ENCODE measurements at regions not wholly inside any gene's neighbourhood (a gene's known extent, or its start where the extent isn't known, plus 50 kb on each side); places are given as distances from the start of the nearest gene placed in this dataset.
"Not testable (repeated sequence)": the region's sequence is repeated elsewhere in the genome, so short reads cannot be mapped to it uniquely, and the experiment has no call there.

DNA sequence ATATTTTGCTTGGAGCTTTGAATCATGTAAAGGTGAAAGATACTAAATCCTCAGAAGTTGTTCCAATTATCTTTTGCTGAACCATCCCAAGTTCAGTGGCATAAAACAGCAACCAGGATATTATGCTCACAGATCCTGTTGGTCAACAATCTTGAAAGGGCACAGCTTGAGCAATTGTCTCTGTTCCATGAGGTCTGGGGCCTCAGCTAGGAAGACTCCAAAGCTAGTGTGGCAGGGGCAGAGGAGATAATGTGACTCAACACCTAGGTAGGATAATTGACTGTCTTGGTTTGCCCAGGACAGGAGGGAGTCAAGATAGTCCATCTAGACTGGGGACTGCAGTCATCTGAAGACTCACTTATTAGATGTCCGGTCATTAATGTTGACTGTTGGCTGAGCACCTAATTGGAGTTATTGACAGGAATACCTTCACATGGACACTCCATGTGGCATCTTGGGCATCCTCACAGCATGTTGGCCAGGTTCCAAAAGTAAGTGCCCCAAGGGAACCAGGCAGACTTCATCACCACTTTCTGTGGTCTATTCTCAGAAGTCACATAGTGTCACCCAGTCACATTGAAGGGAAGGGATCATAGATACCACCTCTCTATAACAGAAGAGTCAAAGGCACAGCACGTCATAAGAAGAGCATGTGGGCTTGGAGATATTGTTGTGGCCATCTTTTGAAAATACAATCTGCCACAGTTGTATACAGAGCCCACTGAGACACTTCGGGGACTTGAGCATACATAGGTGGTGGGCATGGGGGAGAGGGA, 88.4 kb upstream of the GPBP1 start:
- TF ChIP-seq, protein P1, sequence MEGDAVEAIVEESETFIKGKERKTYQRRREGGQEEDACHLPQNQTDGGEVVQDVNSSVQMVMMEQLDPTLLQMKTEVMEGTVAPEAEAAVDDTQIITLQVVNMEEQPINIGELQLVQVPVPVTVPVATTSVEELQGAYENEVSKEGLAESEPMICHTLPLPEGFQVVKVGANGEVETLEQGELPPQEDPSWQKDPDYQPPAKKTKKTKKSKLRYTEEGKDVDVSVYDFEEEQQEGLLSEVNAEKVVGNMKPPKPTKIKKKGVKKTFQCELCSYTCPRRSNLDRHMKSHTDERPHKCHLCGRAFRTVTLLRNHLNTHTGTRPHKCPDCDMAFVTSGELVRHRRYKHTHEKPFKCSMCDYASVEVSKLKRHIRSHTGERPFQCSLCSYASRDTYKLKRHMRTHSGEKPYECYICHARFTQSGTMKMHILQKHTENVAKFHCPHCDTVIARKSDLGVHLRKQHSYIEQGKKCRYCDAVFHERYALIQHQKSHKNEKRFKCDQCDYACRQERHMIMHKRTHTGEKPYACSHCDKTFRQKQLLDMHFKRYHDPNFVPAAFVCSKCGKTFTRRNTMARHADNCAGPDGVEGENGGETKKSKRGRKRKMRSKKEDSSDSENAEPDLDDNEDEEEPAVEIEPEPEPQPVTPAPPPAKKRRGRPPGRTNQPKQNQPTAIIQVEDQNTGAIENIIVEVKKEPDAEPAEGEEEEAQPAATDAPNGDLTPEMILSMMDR (IDR thresholded peaks at IDR 0.05; ENCODE audit: low read depth, low read length), result no peak
- TF ChIP-seq MYC (IDR thresholded peaks at IDR 0.05; ENCODE audit: low read depth, low read length), result no peak
- no peak for TF ChIP-seq POLR2A (IDR thresholded peaks at IDR 0.05; ENCODE audit: extremely low read depth, insufficient read length)
- TF ChIP-seq, protein P2, sequence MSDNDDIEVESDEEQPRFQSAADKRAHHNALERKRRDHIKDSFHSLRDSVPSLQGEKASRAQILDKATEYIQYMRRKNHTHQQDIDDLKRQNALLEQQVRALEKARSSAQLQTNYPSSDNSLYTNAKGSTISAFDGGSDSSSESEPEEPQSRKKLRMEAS (IDR thresholded peaks at IDR 0.05; ENCODE audit: low read depth, low read length), result no peak

DNA sequence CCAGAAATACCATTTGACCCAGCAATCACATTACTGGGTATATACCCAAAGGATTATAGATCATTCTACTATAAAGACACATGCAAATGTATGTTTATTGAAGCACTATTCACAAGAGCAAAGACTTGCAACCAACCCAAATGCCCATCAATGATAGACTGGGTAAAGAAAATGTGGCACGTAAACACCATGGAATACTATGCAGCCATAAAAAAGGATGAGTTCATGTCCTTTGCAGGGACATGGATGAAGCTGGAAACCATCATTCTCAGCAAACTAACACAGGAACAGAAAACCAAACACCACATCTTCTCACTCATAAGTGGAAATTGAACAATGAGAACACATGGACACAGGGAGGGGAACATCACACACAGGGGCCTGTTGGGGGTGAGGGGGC, 85.9 kb upstream of the GPBP1 start:
- DNase-seq (ENCODE audit: low read depth); H3K4me3 ChIP-seq (ENCODE audit: low read depth, low read length): not testable (repeated sequence)

More for the DNA sequence above, 88.4 kb upstream of the GPBP1 start:
- no peak for DNase-seq (ENCODE audit: low read depth)
- no peak overlapping the region for H3K4me3 ChIP-seq (ENCODE audit: low read depth, low read length)

DNA sequence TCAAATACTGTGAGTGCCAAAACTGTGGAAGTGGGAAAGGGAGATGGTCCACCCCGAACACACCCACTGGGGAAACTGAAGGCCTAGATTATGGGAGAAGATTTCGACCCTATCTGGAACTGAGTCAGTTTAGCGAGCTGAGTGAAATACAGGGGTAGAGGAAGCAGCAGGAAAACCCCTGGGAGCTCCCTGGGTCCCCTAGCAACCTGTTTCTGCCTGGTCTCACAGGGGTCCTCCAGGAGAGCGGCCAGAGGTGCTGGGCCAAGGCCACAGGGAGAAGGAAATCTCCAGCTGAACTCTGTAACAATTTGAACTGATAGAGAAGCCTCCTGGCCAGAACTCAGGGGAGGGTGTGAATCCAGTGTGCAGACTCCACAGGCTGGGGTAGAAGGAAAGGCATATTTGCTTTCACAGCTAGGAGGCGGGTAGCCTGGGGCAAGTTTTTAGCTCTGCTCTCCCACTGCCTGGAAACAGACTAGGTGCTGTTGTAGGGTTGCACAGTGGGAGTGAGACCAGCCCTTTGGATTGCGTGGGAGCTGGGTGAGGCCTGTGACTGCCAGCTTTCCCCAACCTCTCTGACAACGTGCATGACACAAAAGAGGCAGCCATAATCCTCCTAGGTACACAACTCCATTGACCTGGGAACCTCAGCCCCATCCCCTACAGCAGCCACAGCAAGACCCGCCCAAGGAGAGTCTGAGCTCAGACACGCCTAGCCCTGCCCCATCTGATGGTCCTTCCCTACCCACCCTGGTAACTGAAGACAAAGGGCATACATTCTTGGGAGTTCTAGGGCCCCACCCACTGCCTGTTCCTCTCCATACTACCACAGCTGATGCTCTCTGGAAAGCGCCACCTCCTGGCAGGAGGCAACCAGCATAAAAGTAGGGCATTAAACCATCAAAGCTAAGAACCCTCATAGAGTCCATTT, 78.8 kb upstream of the GPBP1 start:
- TF ChIP-seq MYC (IDR thresholded peaks at IDR 0.05; ENCODE audit: low read depth, low read length), result no peak
- TF ChIP-seq, protein P1 (IDR thresholded peaks at IDR 0.05; ENCODE audit: low read depth, low read length), result peak; percentile 30
- no peak overlapping the region for H3K4me3 ChIP-seq (ENCODE audit: low read depth, low read length)
- DNase-seq (ENCODE audit: low read depth), result peak; percentile 20

DNA sequence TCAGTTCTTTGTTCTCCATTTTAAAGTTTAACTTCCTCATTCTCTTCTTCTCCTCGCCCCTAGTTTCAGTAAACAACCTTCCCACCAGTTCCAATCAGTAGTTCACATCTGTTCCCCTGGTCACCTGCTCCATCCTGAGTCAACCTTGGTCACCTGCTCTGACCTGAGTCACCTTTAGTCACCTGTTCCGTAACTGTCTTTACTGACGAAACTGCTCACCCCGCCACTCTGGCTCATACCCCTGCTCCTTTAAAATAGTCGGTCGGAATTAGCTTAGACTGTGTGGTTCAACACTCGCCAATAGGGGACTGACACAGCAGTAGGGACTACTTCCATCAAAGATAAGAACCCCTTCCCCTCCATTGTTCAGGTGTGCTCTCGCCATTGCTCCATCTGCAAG, 76.3 kb upstream of the GPBP1 start:
- TF ChIP-seq, protein P1 (IDR thresholded peaks at IDR 0.05; ENCODE audit: low read depth, low read length), result no peak
- TF ChIP-seq, protein P2 (IDR thresholded peaks at IDR 0.05; ENCODE audit: low read depth, low read length), result no peak
- no peak for TF ChIP-seq MYC (IDR thresholded peaks at IDR 0.05; ENCODE audit: low read depth, low read length)
- no peak overlapping the region for H3K4me3 ChIP-seq (ENCODE audit: low read depth, low read length)
- no peak for DNase-seq (ENCODE audit: low read depth)

DNA sequence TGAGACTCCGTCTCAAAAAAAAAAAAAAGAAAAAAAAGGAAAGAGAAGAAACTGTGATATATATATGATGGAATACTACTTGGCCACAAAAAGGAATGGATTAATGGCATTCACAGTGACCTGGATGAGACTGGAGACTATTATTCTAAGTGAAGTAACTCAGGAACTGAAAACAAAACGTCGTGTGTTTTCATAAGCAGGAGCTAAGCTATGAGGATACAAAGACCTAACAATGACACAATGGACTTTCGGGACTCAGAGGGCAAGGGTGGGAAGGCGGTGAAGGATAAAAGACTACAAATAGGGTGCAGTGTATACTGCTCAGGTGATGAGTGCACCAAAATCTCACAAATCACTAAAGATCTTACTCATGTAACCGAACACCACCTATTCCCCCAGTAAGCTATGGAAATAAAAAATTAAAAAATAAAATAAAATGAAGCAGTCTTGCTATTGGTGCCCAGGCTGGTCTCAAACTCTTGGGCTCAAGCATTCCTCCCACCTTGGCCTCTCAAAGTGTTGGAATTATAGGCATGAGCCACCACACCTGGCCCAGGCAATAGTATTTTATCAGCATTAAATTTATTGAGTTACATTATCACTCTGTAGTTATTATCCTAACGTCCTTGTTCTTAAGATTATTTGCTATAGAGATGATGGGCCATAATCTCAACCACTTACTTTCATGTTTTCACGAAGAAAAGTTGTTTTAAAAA, 71.5 kb upstream of the GPBP1 start:
- DNase-seq (ENCODE audit: low read depth), result no peak
- TF ChIP-seq POLR2A (IDR thresholded peaks at IDR 0.05; ENCODE audit: extremely low read depth, insufficient read length) (no peak), MYC (IDR thresholded peaks at IDR 0.05; ENCODE audit: low read depth, low read length) (no peak)
- TF ChIP-seq, protein P2 (IDR thresholded peaks at IDR 0.05; ENCODE audit: low read depth, low read length), result no peak
- TF ChIP-seq, protein P1 (IDR thresholded peaks at IDR 0.05; ENCODE audit: low read depth, low read length), result no peak
- H3K4me3 ChIP-seq (ENCODE audit: low read depth, low read length), result no peak overlapping the region

DNA sequence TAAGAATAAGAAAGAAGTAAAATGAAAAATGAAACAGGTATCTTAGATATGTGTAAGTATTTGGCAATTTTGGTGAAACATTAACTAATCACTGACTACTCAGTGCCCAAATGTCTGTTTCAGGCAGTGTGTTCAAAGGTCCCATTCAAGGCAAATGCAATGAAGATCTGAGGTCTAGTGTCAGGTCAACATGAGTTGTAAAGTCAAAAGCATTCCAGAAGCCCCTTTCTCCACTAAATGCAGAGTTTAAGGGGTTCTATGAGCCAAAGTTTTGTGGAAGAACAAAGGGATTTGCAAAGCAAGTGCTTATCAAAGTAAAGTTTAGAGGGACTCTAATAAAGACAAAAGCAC, 71.0 kb upstream of the GPBP1 start:
- no peak overlapping the region for H3K4me3 ChIP-seq (ENCODE audit: low read depth, low read length)
- TF ChIP-seq POLR2A (IDR thresholded peaks at IDR 0.05; ENCODE audit: extremely low read depth, insufficient read length), result no peak
- TF ChIP-seq MYC (IDR thresholded peaks at IDR 0.05; ENCODE audit: low read depth, low read length), result no peak
- TF ChIP-seq, protein P1 (IDR thresholded peaks at IDR 0.05; ENCODE audit: low read depth, low read length), result no peak
- TF ChIP-seq, protein P2 (IDR thresholded peaks at IDR 0.05; ENCODE audit: low read depth, low read length), result no peak
- DNase-seq (ENCODE audit: low read depth), result no peak
